ENCODE measurements at regions not wholly inside any gene's neighbourhood (a gene's known extent, or its start where the extent isn't known, plus 50 kb on each side); places are given as distances from the start of the nearest gene placed in this dataset.

DNA sequence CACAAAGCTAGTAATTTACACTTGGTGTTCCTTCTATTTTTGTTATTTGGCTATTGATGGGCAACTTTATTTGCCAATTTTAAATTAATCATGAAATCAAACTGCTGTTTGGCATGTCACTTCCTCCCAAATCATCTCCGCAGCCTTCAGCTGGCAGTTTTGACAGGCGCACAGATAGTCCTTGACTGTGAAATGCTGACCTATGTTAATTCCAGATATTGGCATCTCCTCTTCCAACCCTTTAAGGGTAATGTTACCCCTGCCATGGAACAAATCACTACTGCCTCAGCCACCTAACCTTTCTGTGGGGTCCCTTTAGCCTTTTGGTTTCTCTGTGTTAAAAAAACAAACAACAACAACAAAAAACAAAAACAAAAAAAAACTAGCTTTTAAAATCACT lies 182.4 kb upstream of the TANK start:
- no peaks in the 10 kb centered on the region for H3K4me1 Mint-ChIP-seq
- Histone ChIP-seq H3K36me3 (replicated peaks in 1 of 2; ENCODE audit: control insufficient read depth in 1 of 2, insufficient read depth in 2 of 2, low read length in 2 of 2) (no peaks in the 10 kb centered on the region), H3K4me2 (replicated peaks; ENCODE audit: extremely low read depth, low read length, poor library complexity, severe bottlenecking) (no peak overlapping the region), H3K4me3 (replicated peaks in 1 of 3; ENCODE audit: low read depth in 2 of 3, low read length in 3 of 3) (no peak overlapping the region), H3K79me2 (ENCODE audit: insufficient read depth, low read length) (no peaks in the 10 kb centered on the region), H2AFZ (ENCODE audit: insufficient read depth, low read depth, low read length, poor library complexity, severe bottlenecking) (no peak overlapping the region), H3K27me3 (ENCODE audit: control insufficient read depth in 2 of 2, insufficient read depth in 2 of 2, low read length in 2 of 2) (no peaks in the 10 kb centered on the region), H3K9me3 (replicated peaks in 1 of 2; ENCODE audit: control insufficient read depth in 1 of 2, insufficient read depth in 1 of 2, low read length in 2 of 2) (no peaks in the 10 kb centered on the region), H3K27ac (ENCODE audit: low read depth in 1 of 2, low read length in 2 of 2) (no peak overlapping the region), H4K20me1 (ENCODE audit: insufficient read depth, low read length) (no peaks in the 10 kb centered on the region), H3K4me1 (ENCODE audit: control insufficient read depth in 1 of 2, insufficient read depth in 2 of 2, low read length in 2 of 2) (no peaks in the 10 kb centered on the region), H3K9ac (ENCODE audit: insufficient read depth, low read length, poor library complexity, severe bottlenecking) (no peak overlapping the region)
- H3K4me3 Mint-ChIP-seq = peak overlapping the region in 1 of 2 donors; percentile 35
- intact Hi-C loops (cut with micrococcal nuclease) = no loop called here
- H3K27me3 Mint-ChIP-seq (ENCODE audit: low read depth in 3 of 3) = peaks cover 0 to 6% (median 0%) of the 10 kb centered on the region in 3 donors
- DNase-seq = no peak
- 100% methylated on average over 2 of the region's 2 CpGs for WGBS (ENCODE audit: insufficient coverage)
- no peaks in the 10 kb centered on the region for H3K36me3 Mint-ChIP-seq
- TF ChIP-seq, protein P1, sequence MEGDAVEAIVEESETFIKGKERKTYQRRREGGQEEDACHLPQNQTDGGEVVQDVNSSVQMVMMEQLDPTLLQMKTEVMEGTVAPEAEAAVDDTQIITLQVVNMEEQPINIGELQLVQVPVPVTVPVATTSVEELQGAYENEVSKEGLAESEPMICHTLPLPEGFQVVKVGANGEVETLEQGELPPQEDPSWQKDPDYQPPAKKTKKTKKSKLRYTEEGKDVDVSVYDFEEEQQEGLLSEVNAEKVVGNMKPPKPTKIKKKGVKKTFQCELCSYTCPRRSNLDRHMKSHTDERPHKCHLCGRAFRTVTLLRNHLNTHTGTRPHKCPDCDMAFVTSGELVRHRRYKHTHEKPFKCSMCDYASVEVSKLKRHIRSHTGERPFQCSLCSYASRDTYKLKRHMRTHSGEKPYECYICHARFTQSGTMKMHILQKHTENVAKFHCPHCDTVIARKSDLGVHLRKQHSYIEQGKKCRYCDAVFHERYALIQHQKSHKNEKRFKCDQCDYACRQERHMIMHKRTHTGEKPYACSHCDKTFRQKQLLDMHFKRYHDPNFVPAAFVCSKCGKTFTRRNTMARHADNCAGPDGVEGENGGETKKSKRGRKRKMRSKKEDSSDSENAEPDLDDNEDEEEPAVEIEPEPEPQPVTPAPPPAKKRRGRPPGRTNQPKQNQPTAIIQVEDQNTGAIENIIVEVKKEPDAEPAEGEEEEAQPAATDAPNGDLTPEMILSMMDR (IDR thresholded peaks at IDR 0.05) = no peak
- peaks cover 0 to 9% (median 5%) of the 10 kb centered on the region in 7 donors for H3K9me3 Mint-ChIP-seq
- no peak overlapping the region for H3K27ac Mint-ChIP-seq

DNA sequence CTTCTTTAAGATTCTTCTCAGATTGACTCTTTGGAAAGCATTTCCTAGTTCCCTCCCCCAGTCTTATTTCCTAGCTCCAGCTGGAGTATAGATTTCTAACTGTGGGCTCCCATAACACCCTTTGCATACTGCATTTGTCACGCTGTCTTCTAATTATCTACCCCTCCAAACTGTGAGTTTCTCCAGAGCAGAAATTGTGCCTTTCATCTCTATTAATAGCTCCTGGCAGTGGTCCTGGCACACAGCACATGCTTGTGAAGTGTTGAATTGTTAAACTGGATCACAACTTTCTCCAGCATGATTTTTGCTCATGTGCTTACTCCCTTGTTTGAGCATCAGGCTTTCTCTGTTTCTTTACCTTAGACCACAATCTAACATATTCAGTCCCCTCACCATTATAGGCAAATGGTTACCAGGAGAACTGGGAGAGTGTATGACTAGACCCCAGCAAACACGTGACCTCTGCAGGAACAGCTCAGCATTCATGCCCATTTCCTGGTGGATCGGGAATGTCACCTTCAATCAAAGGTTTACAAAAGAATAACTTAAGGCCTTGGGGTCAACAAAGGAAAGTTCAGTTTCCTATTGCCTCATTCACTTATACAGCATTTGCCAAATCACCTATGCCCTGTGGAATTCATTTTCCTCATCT lies 175.7 kb upstream of the TANK start:
- TF ChIP-seq, protein P1 (IDR thresholded peaks at IDR 0.05) = no peak
- Histone ChIP-seq H3K4me3 (replicated peaks in 1 of 3; ENCODE audit: low read depth in 2 of 3, low read length in 3 of 3) (no peak overlapping the region), H3K9ac (ENCODE audit: insufficient read depth, low read length, poor library complexity, severe bottlenecking) (no peak overlapping the region), H3K9me3 (replicated peaks in 1 of 2; ENCODE audit: control insufficient read depth in 1 of 2, insufficient read depth in 1 of 2, low read length in 2 of 2) (no peaks in the 10 kb centered on the region), H3K36me3 (replicated peaks in 1 of 2; ENCODE audit: control insufficient read depth in 1 of 2, insufficient read depth in 2 of 2, low read length in 2 of 2) (no peaks in the 10 kb centered on the region), H3K27ac (ENCODE audit: low read depth in 1 of 2, low read length in 2 of 2) (no peak overlapping the region), H3K4me1 (ENCODE audit: control insufficient read depth in 1 of 2, insufficient read depth in 2 of 2, low read length in 2 of 2) (no peaks in the 10 kb centered on the region), H4K20me1 (ENCODE audit: insufficient read depth, low read length) (no peaks in the 10 kb centered on the region), H2AFZ (ENCODE audit: insufficient read depth, low read depth, low read length, poor library complexity, severe bottlenecking) (no peak overlapping the region), H3K27me3 (ENCODE audit: control insufficient read depth in 2 of 2, insufficient read depth in 2 of 2, low read length in 2 of 2) (no peaks in the 10 kb centered on the region), H3K4me2 (replicated peaks; ENCODE audit: extremely low read depth, low read length, poor library complexity, severe bottlenecking) (no peak overlapping the region), H3K79me2 (ENCODE audit: insufficient read depth, low read length) (no peaks in the 10 kb centered on the region)
- no peak overlapping the region for H3K4me3 Mint-ChIP-seq
- no CpG with 5 or more reads among the region's 3 CpGs for WGBS (ENCODE audit: insufficient coverage)
- H3K9me3 Mint-ChIP-seq = peaks cover 3 to 15% (median 10%) of the 10 kb centered on the region in 7 donors
- no peak for DNase-seq
- H3K27me3 Mint-ChIP-seq (ENCODE audit: low read depth in 3 of 3) = peaks cover 0 to 1% (median 0%) of the 10 kb centered on the region in 3 donors
- H3K27ac Mint-ChIP-seq = no peak overlapping the region
- H3K4me1 Mint-ChIP-seq = no peaks in the 10 kb centered on the region
- intact Hi-C loops (cut with micrococcal nuclease) = no loop called here
- no peaks in the 10 kb centered on the region for H3K36me3 Mint-ChIP-seq

Measured in CD14-positive monocyte (primary cell).